HL-60 (cell line): ENCODE measurements at regions not wholly inside any gene's neighbourhood (a gene's known extent, or its start where the extent isn't known, plus 50 kb on each side); places are given as distances from the start of the nearest gene placed in this dataset.

ENCODE experiments used
- DNase-seq, 2 experiments: peaks; one replicate each; pipeline ENCODE4 v3.0.0-alpha.2; 2010 to 2020; ENCODE audit warnings: low read depth in 1 of 2, low spot score in 1 of 2
- H3K27ac ChIP-seq: fragments of 250-450 bp; sonication (Bioruptor Pico); replicated peaks from 2 replicates; pipeline ENCODE4 v1.5.1; 2020; ENCODE audit warnings: mild to moderate bottlenecking, moderate library complexity
- H3K27me3 ChIP-seq: fragments of 250-450 bp; sonication (Bioruptor Pico); 2 replicates; pipeline ENCODE4 v1.5.1; 2021; ENCODE audit warnings: mild to moderate bottlenecking, moderate library complexity; ENCODE audit not compliant: insufficient read depth, poor library complexity, severe bottlenecking
- H3K4me3 ChIP-seq: replicated peaks from 2 replicates; pipeline ENCODE4 v1.5.1; 2011; ENCODE audit warnings: mild to moderate bottlenecking, control low read depth, low read length; ENCODE audit not compliant: insufficient read depth
- GABPA ChIP-seq: IDR thresholded peaks from 2 replicates; pipeline ENCODE4 v1.6.1; 2012; ENCODE audit warnings: low read depth
- POLR2AphosphoS5 ChIP-seq: IDR thresholded peaks from 2 replicates; pipeline ENCODE4 v1.6.1; 2012; ENCODE audit warnings: low read depth
- SPI1 ChIP-seq: IDR thresholded peaks from 2 replicates; pipeline ENCODE4 v1.6.1; 2012; ENCODE audit warnings: low read depth, mild to moderate bottlenecking, borderline replicate concordance
- TF ChIP-seq, protein P1 (sequence below): IDR thresholded peaks from one replicate; pipeline ENCODE4 v1.5.1; 2011; ENCODE audit warnings: low read length, control low read depth, inconsistent platforms; ENCODE audit not compliant: insufficient read depth
- TF ChIP-seq, protein P2 (sequence below): IDR thresholded peaks from 2 replicates; pipeline ENCODE4 v1.6.1; 2012; ENCODE audit warnings: low read depth; ENCODE audit not compliant: insufficient replicate concordance

DNA sequence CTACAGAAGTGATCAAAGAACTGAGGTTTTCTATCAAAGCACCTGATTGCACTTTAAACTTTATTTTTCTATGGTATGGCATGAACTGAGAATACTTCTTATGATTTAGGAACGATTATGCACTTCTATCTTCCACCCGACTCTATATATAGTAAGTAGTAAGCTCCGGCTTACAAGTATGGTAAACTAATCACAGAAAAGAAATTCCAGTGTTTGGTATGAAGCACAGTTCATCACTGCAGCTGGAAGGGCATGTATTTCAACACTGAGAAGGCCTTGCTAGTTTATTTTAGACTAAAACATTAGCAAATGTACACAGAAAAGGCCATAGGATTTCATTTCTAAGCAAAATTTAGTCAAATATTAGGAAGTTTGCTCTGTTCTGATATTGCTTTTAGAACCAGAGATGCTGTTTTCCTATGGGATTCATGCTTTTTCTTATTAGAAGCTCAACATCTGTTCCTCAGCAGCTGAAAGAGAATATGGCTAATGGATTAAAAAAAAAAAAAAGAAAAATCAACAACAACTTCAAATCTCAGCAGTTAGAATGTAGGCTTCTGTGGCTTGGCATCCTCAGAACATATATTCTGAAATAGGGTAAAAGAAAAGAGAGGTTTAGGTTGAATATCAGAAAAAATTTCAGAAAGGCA lies 273.5 kb downstream of the C4orf33 start:
- H3K4me3 ChIP-seq = no peak overlapping the region
- no peaks in the 10 kb centered on the region for H3K27me3 ChIP-seq
- no peak for DNase-seq
- H3K27ac ChIP-seq = no peak overlapping the region
- TF ChIP-seq SPI1 (no peak), GABPA (no peak), POLR2AphosphoS5 (no peak)
- TF ChIP-seq, protein P1, sequence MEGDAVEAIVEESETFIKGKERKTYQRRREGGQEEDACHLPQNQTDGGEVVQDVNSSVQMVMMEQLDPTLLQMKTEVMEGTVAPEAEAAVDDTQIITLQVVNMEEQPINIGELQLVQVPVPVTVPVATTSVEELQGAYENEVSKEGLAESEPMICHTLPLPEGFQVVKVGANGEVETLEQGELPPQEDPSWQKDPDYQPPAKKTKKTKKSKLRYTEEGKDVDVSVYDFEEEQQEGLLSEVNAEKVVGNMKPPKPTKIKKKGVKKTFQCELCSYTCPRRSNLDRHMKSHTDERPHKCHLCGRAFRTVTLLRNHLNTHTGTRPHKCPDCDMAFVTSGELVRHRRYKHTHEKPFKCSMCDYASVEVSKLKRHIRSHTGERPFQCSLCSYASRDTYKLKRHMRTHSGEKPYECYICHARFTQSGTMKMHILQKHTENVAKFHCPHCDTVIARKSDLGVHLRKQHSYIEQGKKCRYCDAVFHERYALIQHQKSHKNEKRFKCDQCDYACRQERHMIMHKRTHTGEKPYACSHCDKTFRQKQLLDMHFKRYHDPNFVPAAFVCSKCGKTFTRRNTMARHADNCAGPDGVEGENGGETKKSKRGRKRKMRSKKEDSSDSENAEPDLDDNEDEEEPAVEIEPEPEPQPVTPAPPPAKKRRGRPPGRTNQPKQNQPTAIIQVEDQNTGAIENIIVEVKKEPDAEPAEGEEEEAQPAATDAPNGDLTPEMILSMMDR = no peak
- TF ChIP-seq, protein P2, sequence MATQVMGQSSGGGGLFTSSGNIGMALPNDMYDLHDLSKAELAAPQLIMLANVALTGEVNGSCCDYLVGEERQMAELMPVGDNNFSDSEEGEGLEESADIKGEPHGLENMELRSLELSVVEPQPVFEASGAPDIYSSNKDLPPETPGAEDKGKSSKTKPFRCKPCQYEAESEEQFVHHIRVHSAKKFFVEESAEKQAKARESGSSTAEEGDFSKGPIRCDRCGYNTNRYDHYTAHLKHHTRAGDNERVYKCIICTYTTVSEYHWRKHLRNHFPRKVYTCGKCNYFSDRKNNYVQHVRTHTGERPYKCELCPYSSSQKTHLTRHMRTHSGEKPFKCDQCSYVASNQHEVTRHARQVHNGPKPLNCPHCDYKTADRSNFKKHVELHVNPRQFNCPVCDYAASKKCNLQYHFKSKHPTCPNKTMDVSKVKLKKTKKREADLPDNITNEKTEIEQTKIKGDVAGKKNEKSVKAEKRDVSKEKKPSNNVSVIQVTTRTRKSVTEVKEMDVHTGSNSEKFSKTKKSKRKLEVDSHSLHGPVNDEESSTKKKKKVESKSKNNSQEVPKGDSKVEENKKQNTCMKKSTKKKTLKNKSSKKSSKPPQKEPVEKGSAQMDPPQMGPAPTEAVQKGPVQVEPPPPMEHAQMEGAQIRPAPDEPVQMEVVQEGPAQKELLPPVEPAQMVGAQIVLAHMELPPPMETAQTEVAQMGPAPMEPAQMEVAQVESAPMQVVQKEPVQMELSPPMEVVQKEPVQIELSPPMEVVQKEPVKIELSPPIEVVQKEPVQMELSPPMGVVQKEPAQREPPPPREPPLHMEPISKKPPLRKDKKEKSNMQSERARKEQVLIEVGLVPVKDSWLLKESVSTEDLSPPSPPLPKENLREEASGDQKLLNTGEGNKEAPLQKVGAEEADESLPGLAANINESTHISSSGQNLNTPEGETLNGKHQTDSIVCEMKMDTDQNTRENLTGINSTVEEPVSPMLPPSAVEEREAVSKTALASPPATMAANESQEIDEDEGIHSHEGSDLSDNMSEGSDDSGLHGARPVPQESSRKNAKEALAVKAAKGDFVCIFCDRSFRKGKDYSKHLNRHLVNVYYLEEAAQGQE = no peak

DNA sequence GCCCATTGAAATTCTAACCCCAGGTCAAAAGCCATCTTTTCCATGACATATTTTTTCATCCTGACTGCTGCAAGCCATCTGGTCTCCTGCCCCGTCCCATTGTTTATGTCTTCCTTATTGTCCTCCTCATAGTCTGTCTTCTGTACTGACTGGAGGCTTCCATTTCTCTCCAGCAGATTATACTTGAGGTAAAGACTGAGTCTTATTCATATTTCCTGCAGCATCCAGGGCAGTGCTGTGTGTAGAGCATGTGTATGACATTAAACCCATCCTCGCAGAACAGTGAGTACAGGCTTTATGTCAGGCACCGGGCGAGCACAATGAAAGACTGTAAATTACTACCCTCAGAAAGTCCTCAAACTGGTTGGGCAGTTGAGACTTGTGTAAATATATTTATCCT lies 275.1 kb downstream of the C4orf33 start:
- no peak for TF ChIP-seq SPI1
- TF ChIP-seq, protein P1 = no peak
- no peak for TF ChIP-seq POLR2AphosphoS5
- TF ChIP-seq, protein P2 = no peak
- no peak for TF ChIP-seq GABPA

DNA sequence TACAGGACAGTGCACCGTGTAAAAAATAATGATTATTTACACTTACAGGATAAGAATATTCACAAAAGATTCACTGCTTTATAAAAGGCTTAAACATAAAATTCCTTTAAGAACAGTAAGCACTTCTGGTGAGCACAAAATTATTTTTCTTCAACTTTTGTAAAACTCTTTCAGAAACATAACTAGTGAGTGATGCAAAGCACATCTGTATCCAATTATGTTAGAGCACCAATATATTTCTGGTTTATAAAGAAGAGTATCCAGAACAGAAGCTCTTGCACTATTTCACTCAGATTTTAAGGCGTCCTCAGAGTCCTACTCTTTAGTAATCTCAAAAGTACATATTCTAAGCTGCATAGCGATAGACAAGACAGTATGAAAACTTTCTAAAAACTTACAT lies 276.0 kb downstream of the C4orf33 start:
- no peak overlapping the region for H3K27ac ChIP-seq
- no peaks in the 10 kb centered on the region for H3K27me3 ChIP-seq
- no peak overlapping the region for H3K4me3 ChIP-seq
- TF ChIP-seq GABPA = no peak
- TF ChIP-seq, protein P2 = no peak
- no peak for DNase-seq

More for the DNA sequence above, 275.1 kb downstream of the C4orf33 start:
- H3K27me3 ChIP-seq = no peaks in the 10 kb centered on the region
- H3K27ac ChIP-seq = no peak overlapping the region
- no peak for DNase-seq
- H3K4me3 ChIP-seq = no peak overlapping the region
